ENCODE measurements at regions not wholly inside any gene's neighbourhood (a gene's known extent, or its start where the extent isn't known, plus 50 kb on each side); places are given as distances from the start of the nearest gene placed in this dataset.

DNA sequence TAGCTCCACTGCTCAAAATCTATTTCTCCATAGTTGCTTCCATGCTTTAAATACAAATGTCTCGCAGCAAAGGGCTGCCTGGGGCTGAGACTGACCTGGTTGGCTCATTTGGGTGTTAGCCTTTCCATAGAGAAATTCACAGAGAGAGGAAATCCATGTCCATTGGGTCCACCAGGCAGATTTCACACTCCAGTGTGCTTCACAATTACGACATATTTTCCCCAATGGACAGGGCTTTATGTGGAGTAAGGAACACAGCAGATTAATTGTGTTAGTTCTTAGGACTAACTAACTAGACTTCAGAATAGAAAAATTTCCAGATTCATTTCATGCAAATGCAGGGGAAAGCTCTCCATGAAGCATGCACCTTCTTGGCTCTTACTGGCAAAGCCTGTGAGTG is 180.7 kb downstream of the FBXO15 start:
- no peak for DNase-seq (ENCODE audit: low read depth in 2 of 2, low spot score in 1 of 2)

DNA sequence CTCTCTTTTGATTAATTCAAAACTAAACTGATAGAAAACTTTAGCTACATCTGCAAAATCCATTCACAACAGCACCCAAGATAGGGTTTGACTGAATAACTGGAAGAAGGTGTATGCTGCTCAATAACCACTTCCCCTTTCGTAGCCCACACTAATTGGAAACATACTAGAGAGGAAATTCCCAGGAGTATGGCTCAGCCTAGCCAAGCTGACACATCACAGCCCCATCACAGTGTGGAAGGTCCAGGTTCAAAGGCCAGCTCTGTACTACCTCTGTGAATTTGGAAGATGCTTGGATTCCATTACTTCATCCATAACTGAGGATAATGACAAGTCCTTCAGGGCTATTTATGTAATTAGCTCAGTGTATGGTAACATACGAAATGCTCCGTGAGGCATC is 185.4 kb downstream of the FBXO15 start:
- DNase-seq (ENCODE audit: low read depth in 2 of 2, low spot score in 1 of 2), result no peak

DNA sequence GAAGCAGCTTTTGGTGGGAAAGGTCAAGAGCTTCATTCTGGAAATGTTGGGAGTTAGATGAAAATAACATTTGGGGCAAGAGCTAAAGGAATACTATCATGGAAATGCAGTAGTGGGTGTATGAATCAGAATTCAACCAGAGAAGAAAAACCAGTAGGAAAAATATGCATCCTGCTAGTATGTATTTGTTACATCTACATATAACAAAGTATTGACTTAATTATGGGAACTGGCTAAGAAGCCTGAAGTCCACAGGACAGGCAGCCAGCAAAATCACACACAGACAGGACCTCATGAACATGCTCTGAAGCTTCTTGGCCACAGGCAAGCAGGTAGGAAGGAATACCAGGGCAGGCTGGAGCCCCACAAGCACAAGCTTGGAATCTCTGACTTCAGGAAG is 185.8 kb downstream of the FBXO15 start:
- DNase-seq (ENCODE audit: low read depth in 2 of 2, low spot score in 1 of 2), result no peak

DNA sequence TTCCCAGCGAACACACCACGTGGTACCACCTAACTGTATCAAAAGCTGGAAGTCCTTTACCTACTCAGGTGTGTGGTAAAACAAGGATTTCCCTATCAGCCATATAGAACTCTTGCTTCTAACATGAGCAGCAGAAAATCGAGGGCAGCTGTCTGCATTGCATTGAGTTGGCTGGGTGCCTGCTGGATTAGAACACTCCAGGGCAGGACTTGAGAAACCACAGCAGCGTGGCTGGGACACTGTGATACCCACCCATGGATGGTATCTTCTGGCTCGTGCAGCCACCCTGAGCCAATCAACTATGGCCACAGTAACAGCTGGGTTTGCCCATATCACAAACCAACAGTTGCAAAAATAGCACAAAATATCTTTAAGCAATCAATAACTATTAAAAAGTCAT is 188.3 kb downstream of the FBXO15 start:
- DNase-seq (ENCODE audit: low read depth in 2 of 2, low spot score in 1 of 2), result no peak

DNA sequence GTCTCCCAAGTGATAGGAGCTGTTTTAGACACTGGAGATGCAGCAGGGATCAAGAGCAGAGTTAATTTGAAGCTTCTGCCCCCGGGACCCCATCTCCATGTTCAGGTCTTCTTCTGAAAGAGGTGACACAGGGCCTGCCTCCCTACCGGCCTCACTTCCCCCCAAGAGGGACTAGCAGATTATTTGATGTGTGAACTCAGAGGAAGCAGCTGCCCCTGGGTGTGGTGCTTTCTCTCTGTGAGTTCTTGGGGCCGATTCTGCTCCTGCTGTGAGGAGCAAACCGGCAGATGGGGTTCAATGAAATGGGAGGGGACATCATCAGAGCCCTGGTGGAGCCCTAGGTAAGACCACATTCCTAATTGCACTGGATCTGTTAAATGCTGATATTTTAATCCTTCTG is 193.4 kb downstream of the FBXO15 start:
- DNase-seq (ENCODE audit: low read depth in 2 of 2, low spot score in 1 of 2), result no peak

DNA sequence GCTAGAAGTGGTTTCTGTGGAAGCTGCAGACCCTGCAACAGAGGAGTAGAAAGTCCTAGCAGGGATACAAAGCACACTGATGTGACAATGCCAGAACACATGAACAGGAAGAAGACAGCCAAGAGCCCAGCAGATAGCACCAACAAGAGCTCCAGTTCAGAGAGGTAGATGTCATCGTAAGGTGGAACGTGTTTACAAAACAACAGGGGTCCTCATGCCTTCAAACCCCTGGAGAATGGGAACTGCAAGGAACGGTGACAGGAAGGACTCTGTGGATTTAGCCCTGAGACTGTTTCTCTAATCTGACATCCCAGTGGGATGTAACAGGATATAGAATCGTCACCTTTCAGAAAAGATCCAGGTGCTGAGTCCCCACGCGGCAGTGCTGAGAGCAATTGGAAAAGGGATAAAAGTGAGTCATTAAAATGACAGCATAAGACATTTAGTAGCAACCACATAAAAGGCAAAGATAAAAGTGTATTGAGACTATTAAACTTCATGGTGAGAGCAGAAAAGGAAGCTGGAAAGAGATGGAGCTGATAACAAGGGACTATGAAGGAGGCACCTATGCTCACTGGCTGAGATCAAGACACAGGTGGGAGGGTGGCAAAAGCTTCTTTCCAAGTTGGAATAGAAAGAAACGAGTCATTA is 195.2 kb downstream of the FBXO15 start:
- no peak for DNase-seq (ENCODE audit: low read depth in 2 of 2, low spot score in 1 of 2)

DNA sequence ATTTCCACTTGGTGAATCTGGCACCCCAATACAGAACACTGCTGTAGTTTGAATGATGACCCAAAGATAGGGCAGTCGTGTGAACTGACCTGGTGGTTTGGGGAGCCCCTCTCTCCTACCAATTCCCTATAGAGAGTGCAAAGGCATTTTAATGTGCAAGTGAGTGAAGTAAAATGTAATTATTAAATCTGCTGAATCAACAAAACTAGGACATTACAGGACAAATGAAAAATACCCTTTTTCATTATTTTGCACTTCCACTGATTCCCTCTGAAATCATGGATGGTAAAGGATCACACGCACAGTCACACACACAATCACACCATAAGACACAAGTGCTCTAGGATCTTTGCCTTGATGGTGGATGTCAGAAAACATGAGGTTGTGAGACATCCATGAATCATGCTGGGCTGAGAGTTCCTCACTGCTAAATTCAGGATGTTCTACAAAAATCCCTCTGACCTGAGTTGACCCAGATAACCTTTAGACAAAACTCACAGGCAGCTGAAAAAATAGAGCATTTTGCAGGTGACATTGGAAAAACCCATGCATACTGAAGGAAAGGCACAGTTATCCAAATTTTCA is 197.4 kb downstream of the FBXO15 start:
- DNase-seq (ENCODE audit: low read depth in 2 of 2, low spot score in 1 of 2), result no peak

DNA sequence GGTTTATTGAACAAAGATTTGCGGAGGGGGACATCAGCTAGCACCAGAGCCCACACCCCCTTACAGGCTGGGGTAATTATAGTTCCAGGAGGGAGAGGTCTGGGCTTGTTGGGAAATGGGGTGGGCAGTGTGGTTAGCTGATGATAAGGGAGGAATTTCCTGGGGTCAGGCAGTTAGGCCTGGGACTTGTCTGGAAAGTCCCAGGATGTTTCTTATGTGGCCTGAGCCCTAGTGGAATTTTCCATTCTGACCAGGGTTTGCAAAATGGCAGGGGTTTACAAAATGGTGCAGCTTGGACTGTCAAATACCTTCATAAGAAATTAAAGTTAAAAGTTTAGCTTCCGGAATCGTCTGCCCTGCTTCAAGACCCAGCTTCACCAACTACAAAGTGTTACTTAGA is 199.1 kb downstream of the FBXO15 start:
- no peak for DNase-seq (ENCODE audit: low read depth in 2 of 2, low spot score in 1 of 2)

DNA sequence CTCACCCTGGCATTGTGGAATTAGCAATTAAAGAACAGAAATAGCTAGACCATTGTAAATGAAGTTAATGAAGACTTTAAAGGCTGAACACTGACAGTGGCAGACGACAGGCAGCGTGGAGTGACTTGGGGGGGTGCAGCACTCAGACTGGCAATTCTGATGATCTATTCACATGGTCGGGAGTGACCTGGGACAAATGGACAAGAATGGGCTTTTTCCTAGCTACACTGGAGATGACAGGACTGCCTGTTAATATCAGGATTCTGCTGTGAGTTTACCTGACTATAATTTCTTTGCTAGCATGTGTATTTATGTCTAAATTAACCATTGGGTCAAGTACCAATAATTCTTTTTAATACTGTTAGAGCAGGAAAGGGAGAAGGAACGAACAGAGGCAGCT is 199.6 kb downstream of the FBXO15 start:
- no peak for DNase-seq (ENCODE audit: low read depth in 2 of 2, low spot score in 1 of 2)

DNA sequence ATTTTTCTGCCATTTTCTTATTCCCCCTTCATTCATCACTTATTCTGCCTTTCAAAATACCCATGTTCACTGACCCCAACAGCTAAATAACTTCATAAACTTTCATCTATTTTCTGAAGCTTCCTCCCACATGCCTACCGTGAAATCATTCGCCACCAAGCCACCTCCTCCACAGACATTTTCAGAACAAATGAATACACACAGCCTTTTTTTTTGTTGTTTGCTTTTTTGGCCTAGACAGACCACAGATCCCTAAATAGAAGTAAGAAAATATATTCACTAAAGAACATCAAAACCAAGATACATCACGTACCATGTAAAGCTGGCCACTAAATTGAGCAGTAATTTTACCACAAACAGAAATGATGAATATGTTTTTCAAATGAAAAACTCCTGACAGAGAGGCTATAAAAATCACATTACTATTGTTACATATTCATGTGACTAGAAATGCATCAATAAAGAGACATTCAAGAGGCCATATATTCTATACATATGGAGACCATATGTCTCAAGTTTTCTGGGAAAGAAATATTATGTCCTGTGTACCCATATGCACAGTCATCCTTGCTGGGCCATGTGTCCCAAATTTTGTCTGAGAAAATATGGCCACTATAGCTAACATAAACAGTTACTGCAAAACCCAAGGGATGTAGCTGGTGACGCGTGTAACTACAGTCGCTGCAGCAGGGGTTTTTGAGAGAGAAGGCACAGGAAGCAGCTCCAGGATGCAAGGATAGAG is 200.3 kb downstream of the FBXO15 start:
- DNase-seq (ENCODE audit: low read depth in 2 of 2, low spot score in 1 of 2), result no peak

DNA sequence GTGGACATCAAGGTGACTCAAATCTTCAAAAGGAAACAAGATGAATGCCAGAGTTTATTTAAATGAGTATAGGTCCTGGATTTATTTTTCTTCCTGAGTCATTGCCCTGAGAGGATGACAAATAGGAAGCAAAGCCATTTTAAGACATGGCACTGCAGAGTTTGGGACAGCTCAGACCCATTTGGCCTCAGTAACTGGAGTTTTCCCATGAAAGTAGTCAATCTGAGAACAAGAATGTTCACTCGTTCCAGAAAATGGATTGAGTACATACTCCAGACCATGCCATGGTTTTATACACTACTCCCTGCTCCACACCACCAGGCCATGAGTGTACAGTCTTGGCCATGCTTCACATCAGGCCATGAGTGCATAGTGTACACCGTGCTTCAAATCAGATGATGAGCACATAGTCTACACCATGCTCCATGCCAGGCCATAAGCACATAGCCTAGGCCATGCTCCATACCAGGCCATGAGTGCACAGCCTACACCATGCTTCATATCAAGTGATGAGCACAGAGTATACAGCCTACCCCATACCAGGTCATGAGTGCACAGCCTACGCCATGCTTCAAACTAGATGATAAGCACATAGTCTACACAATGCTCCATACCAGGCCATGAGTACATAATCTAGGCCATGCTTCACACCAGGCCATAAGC is 202.4 kb downstream of the FBXO15 start:
- no peak for DNase-seq (ENCODE audit: low read depth in 2 of 2, low spot score in 1 of 2)

DNA sequence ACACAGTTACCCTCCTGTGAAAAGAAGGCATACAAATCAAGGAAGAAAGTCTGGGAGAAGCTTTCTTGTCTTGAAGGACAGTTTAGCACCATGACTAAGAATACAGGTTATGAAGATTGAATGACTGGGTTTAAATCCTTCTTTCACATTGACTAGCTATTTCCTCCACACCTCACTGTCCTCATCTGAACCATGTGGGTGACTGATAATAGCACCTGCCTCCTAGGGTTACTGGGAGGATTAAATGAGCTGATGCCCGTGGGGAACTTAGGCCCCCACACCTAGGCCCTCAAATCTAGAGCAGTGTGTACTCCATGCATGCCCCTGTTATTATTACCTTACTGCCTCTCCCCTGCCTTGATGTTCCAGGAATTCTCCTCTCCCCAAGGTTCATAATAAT is 202.9 kb downstream of the FBXO15 start:
- no peak for DNase-seq (ENCODE audit: low read depth in 2 of 2, low spot score in 1 of 2)

DNA sequence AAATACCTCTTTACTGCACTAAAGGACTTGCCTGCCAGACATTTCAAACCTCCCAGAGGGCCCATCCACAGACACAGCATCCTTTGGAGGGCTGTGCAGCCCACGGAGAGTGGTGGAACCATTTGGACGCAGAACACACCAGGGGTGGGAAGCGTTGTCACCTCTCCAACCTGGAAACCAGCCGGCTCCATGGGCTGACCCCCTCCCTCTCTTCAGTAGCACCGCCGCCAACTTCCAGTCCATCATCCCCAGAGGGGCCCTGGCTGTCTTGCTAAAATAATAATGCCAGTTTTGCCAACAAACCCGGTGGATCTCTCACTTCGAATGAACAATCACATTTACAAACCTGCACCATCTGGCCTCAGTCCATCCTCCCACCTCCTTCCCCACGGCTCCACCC is 203.9 kb downstream of the FBXO15 start:
- no peak for DNase-seq (ENCODE audit: low read depth in 2 of 2, low spot score in 1 of 2)

DNA sequence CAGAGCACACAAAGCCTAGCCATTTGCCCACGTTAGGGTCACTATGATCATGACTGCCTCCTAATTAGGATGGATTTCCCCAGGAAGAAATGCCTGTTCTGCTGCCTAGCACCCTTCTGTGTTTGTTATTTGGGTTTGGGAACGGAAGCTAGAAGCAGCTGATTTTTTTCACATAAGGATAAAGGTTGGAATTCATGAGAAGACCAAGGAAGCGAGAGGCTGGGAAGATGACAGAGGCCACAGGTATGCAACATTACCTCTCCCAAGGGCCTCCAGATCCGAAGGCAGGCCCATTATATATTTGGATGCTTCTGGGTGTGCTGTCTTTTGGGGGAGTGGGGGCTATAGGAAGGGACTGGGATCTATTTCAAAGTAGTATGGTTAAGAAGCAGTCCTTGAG is 204.7 kb downstream of the FBXO15 start:
- no peak for DNase-seq (ENCODE audit: low read depth in 2 of 2, low spot score in 1 of 2)

DNA sequence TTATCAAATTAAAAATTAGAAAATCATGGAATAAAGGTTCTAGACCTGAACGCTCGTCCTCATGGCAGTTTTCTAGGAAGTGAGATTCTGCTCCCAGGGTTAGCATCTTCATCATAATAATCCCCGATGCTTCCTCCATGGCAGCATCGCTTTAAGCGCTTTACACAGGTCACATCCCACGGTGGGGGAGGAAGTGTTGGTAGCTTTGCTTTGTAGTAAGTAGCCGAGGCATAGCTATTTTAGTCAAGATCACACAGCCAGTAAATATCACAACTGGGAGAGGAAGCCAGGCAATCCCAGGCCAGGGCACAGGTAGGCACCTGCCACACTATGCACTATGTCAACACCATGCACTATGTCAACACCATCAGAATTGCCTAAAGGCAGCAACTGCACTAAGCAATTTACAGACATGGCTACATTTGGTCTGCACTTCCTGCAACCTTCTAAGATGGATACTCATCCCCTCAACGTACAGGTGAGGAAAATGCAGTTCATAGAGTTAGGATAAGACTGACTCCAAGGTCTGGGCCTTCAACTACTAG is 205.5 kb downstream of the FBXO15 start:
- DNase-seq (ENCODE audit: low read depth in 2 of 2, low spot score in 1 of 2), result no peak

DNA sequence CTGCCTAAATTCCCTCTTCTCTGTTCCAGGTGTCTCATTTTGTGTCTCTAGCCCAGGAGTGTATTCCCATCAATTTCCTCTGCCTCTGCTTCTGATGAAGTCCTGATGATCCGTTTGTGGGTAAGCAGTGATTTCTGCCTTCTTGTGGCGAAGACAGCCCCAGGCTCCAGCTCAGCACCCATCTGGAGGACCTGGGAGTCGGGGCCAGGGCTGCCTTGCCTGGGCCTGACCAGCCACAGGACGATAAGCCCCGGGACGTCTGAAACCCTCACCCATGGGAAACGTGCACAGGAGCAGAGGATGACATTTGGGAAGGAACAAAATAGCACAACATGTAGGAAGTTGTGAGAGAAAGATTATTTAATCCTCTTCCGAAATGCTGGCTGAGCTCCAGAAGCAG is 206.9 kb downstream of the FBXO15 start:
- no peak for DNase-seq (ENCODE audit: low read depth in 2 of 2, low spot score in 1 of 2)

DNA sequence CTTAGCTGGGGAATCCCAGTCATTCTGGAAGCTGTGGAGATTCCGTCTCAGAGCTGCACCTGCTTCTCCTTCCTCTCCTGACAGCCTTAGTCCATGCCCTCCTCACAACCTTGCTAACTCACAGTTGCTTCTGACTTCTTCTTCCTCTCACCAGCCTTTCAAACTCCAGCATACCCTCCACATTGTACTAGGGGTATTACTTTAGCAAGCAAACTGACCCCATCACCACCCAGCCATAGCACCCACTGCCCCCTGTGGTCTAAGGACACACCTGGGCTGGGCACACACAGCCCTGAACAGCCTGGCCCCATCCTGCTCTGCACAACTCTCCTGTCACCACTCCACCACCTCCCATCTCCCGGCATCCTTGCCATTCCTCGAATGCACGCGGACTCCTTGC is 208.2 kb downstream of the FBXO15 start:
- DNase-seq (ENCODE audit: low read depth in 2 of 2, low spot score in 1 of 2), result no peak

DNA sequence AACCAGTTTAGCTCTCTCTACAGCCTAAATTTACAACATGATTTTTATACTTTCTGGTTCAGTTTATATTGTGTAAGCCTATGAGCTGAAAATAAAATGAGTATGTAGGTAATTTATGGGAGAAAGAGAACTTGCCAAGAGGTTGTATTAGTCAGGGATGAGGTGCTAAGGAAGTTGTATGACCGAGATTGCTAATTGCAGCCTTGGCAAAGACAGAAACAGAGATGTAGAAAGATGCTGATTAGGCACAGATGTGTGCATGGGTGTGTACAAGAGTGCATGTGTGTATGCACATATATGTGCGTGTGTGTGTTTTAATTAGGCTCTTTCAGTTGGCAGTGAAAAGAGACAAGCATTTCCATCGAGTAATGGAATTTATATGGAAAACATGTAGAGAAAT is 213.9 kb downstream of the FBXO15 start:
- DNase-seq (ENCODE audit: low read depth in 2 of 2, low spot score in 1 of 2), result no peak

DNA sequence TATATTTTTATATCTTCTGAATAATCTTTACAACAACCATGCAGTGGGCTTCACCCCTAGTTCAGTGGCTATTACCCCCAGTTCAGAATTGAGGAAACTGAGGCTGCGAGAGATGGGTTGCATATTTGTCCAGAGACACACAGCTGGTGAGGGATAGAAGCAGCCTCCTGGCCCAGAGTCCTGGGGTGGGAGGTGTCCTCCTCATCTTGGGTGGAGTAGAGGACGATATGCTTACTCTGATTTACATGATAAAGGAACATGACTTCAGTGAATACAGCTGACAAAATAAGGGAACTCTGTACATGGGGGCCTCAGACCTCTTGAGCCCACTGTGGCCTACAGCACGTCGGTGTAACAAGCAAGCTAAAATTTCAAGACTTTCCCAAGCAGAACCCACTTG is 214.7 kb downstream of the FBXO15 start:
- DNase-seq (ENCODE audit: low read depth in 2 of 2, low spot score in 1 of 2), result no peak

DNA sequence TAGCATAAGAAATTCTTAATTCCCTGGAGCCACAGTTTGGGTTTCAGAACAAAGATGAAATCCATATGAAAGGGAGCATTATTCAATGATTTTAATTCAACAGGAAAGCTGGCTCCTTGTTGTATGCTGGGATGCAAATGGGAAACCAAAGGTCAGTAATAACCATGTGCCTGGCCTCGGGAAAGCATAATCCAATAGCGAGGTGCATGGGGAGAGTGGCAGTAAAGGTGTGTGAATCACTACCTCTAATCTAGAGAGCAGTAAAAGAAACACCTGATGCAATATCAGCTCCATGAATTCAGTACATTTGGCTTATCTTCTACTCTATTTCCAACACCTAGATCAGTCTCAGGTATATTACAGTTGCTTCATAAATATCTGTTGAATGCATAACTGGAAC is 220.1 kb downstream of the FBXO15 start:
- no peak for DNase-seq (ENCODE audit: low read depth in 2 of 2, low spot score in 1 of 2)

DNA sequence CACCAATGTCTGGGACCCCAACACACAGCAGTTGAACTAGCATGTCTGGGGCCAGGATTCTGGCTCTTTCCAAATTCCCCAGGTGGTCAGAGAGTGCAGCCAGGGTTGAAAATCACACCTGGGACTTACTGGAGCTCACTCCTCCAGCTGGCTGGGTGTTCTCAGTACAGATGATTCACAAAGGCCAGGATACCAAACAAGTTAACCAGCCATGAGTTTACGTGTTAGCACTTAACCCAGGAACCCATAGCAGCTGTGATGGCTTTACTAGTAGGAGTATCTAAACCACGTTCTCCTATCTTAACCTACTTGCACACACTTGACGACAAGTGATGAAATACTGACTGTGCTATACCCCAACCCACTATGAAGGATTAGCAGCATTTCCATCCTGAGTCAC is 222.8 kb downstream of the FBXO15 start:
- no peak for DNase-seq (ENCODE audit: low read depth in 2 of 2, low spot score in 1 of 2)

DNA sequence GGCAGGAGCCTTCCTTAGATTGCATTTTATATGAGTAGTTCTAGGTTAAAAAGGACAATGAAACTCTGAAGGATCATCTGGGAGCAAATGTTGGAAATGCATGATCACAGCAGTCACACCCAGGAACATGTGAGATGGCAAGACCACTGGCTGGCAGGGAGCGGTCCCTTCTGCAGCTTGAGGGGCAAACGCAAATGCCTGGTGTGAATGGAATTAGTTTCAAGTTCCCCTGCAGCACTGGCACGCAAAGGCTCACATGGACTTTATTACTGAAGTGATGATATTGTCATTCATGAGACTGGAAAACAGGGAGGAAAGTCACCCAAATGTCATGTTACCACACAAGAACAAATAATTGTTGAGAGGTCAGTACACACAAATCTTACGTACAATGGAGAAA is 223.3 kb downstream of the FBXO15 start:
- DNase-seq (ENCODE audit: low read depth in 2 of 2, low spot score in 1 of 2), result no peak

Measured in stimulated activated CD8-positive, alpha-beta memory T cell treated with anti-CD3 and anti-CD28 coated beads, Interleukin-4, amount 100 ng/mL, for 4 hours (primary cell).